Esophagus squamous epithelium (tissue), 4 donors: ENCODE measurements at regions not wholly inside any gene's neighbourhood (a gene's known extent, or its start where the extent isn't known, plus 50 kb on each side); places are given as distances from the start of the nearest gene placed in this dataset.

Experiments
- POLR2A ChIP-seq, 4 donors: fragments of 450-650 bp; IDR thresholded peaks; one replicate each; pipeline ENCODE4 v1.6.1; 2017; ENCODE audit warnings: antibody characterized with exemption in 4 of 4, mild to moderate bottlenecking in 4 of 4, moderate library complexity in 3 of 4
- TF ChIP-seq, protein P1 (sequence below), 6 experiments: fragments of 450-650 bp in 4 of 6; fragments of 200-600 bp in 2 of 6; sonication (generic) in 2 of 6; IDR thresholded peaks; one replicate each; pipeline ENCODE4 v1.5.1; 2016 to 2019; ENCODE audit warnings: antibody characterized with exemption in 6 of 6, mild to moderate bottlenecking in 4 of 6, moderate library complexity in 4 of 6

DNA sequence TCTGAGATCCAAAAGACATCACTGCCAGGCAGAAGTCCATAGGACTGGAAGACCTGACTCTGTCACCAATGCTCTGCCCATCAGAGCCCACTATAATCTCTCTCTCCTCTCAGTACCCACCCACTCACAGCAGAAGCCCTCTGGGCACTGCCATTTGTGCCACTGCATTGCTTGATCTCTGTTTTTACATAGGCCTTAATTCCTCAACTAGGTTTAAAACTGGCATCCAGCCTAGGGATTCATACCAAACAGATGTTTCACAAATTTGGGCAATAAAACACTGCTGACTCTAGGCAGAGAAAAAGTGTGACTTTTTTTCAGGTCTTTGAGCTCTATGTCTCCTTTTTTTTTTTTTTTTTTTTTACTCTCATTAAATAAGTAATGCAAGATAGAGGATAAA is 91.1 kb upstream of the RANBP3L start:
- TF ChIP-seq, protein P1, sequence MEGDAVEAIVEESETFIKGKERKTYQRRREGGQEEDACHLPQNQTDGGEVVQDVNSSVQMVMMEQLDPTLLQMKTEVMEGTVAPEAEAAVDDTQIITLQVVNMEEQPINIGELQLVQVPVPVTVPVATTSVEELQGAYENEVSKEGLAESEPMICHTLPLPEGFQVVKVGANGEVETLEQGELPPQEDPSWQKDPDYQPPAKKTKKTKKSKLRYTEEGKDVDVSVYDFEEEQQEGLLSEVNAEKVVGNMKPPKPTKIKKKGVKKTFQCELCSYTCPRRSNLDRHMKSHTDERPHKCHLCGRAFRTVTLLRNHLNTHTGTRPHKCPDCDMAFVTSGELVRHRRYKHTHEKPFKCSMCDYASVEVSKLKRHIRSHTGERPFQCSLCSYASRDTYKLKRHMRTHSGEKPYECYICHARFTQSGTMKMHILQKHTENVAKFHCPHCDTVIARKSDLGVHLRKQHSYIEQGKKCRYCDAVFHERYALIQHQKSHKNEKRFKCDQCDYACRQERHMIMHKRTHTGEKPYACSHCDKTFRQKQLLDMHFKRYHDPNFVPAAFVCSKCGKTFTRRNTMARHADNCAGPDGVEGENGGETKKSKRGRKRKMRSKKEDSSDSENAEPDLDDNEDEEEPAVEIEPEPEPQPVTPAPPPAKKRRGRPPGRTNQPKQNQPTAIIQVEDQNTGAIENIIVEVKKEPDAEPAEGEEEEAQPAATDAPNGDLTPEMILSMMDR (IDR thresholded peaks at IDR 0.05) = no peak
- TF ChIP-seq POLR2A (IDR thresholded peaks at IDR 0.05) = no peak
